ENCODE measurements at regions not wholly inside any gene's neighbourhood (a gene's known extent, or its start where the extent isn't known, plus 50 kb on each side); places are given as distances from the start of the nearest gene placed in this dataset.

DNA sequence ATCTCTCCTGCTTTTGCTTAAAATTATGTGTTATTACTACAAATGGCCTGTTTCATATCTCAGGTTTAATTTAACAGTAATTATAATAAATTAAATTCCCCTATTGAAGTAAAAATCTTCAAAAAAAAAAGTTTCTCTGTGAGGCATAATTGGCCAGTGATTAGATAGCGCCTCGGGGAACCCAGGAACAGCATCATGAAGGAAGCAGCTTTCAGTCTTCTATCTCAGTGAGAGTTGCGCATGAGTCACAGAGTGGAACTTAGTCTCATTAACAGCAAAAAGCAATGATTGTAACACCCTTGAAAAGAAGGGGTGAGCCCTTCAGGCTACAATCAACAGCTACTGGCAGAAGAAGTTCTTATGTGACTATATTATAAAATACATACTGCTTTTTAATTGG lies 506.2 kb upstream of the ZWINT start:
- TF ChIP-seq EZH2phosphoT487 (IDR thresholded peaks at IDR 0.05; ENCODE audit: low read depth): no peak
- TF ChIP-seq, protein P1, sequence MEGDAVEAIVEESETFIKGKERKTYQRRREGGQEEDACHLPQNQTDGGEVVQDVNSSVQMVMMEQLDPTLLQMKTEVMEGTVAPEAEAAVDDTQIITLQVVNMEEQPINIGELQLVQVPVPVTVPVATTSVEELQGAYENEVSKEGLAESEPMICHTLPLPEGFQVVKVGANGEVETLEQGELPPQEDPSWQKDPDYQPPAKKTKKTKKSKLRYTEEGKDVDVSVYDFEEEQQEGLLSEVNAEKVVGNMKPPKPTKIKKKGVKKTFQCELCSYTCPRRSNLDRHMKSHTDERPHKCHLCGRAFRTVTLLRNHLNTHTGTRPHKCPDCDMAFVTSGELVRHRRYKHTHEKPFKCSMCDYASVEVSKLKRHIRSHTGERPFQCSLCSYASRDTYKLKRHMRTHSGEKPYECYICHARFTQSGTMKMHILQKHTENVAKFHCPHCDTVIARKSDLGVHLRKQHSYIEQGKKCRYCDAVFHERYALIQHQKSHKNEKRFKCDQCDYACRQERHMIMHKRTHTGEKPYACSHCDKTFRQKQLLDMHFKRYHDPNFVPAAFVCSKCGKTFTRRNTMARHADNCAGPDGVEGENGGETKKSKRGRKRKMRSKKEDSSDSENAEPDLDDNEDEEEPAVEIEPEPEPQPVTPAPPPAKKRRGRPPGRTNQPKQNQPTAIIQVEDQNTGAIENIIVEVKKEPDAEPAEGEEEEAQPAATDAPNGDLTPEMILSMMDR (IDR thresholded peaks at IDR 0.05; ENCODE audit: low read depth, low read length): no peak

DNA sequence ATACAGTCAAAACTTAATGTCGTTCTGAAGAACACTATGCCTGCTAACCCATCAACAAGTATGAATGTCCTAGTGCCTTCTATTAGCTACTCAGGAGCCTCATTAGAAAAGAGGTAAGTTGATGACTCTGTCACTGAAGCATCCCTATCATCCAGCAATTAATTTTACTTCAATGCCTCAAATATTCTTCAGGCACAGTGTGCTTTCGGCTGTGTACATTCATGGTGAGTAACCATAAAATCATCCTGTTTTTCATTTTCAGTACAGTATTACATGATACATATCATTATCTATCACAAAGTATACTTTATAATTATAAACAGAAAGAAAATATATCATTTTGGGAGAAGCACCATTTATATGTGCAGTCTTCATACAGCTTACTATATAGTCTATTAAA lies 495.5 kb upstream of the ZWINT start:
- H3K9ac ChIP-seq (ENCODE audit: low read length): no peak overlapping the region
- H3K36me3 ChIP-seq (replicated peaks; ENCODE audit: low read depth, low read length): no peaks in the 10 kb centered on the region
- H2AFZ ChIP-seq (ENCODE audit: low read depth, low read length): no peak overlapping the region
- H3K4me3 ChIP-seq (ENCODE audit: low read length): no peak overlapping the region
- H3K9me3 ChIP-seq (ENCODE audit: insufficient read depth, low read length): no peaks in the 10 kb centered on the region
- no peaks in the 10 kb centered on the region for H3K4me1 ChIP-seq (ENCODE audit: low read length)
- no peak overlapping the region for H3K4me2 ChIP-seq (ENCODE audit: low read length)
- no peaks in the 10 kb centered on the region for H3K27me3 ChIP-seq (ENCODE audit: low read depth, low read length)
- no peak overlapping the region for H3K27ac ChIP-seq (ENCODE audit: low read length)
- no peaks in the 10 kb centered on the region for H4K20me1 ChIP-seq (ENCODE audit: insufficient read depth, low read length)
- H3K79me2 ChIP-seq (ENCODE audit: low read length): no peaks in the 10 kb centered on the region
- no peak for TF ChIP-seq EZH2phosphoT487 (IDR thresholded peaks at IDR 0.05; ENCODE audit: low read depth)
- TF ChIP-seq, protein P1 (IDR thresholded peaks at IDR 0.05; ENCODE audit: low read depth, low read length): no peak

More for the DNA sequence above, 506.2 kb upstream of the ZWINT start:
- Histone ChIP-seq H3K9ac (ENCODE audit: low read length) (no peak overlapping the region), H3K4me3 (ENCODE audit: low read length) (no peak overlapping the region), H2AFZ (ENCODE audit: low read depth, low read length) (no peak overlapping the region), H3K79me2 (ENCODE audit: low read length) (no peaks in the 10 kb centered on the region), H3K36me3 (replicated peaks; ENCODE audit: low read depth, low read length) (no peaks in the 10 kb centered on the region), H4K20me1 (ENCODE audit: insufficient read depth, low read length) (no peaks in the 10 kb centered on the region), H3K4me2 (ENCODE audit: low read length) (no peak overlapping the region), H3K27ac (ENCODE audit: low read length) (no peak overlapping the region), H3K4me1 (ENCODE audit: low read length) (no peaks in the 10 kb centered on the region), H3K9me3 (ENCODE audit: insufficient read depth, low read length) (no peaks in the 10 kb centered on the region), H3K27me3 (ENCODE audit: low read depth, low read length) (no peaks in the 10 kb centered on the region)

DNA sequence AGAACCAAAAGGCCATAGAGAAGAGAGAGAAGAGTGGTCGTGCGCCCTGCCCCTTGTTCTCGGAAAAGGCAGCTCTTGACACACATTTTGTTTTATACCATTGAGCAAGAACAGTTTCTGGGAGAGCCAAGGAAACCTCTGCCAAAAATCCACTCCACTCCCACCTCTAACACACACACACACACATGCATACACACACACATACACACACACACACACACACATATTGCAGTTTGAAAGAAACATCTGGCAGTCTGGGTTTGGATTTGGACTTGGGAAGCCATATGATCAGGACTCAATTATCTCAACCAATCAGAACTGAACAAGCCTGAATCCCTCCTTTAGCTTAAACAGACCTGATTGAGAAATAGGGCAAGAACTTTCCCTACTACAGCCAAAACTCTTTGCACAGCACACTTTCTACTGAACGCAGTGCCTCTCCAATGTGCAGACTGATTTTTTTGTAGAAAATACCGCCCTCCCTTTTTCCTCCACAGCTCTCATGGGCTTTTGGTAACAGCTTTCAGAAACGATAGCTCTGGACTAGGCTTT lies 484.0 kb upstream of the ZWINT start:
- H4K20me1 ChIP-seq (ENCODE audit: insufficient read depth, low read length): no peaks in the 10 kb centered on the region
- no peaks in the 10 kb centered on the region for H3K9me3 ChIP-seq (ENCODE audit: insufficient read depth, low read length)
- TF ChIP-seq EZH2phosphoT487 (IDR thresholded peaks at IDR 0.05; ENCODE audit: low read depth): no peak
- TF ChIP-seq, protein P1 (IDR thresholded peaks at IDR 0.05; ENCODE audit: low read depth, low read length): no peak
- no peak overlapping the region for H3K4me2 ChIP-seq (ENCODE audit: low read length)
- H3K4me1 ChIP-seq (ENCODE audit: low read length): no peaks in the 10 kb centered on the region
- no peaks in the 10 kb centered on the region for H3K79me2 ChIP-seq (ENCODE audit: low read length)
- H3K36me3 ChIP-seq (replicated peaks; ENCODE audit: low read depth, low read length): no peaks in the 10 kb centered on the region
- H3K27ac ChIP-seq (ENCODE audit: low read length): no peak overlapping the region
- no peak overlapping the region for H3K4me3 ChIP-seq (ENCODE audit: low read length)
- no peak overlapping the region for H3K9ac ChIP-seq (ENCODE audit: low read length)
- H2AFZ ChIP-seq (ENCODE audit: low read depth, low read length): no peak overlapping the region
- no peaks in the 10 kb centered on the region for H3K27me3 ChIP-seq (ENCODE audit: low read depth, low read length)

DNA sequence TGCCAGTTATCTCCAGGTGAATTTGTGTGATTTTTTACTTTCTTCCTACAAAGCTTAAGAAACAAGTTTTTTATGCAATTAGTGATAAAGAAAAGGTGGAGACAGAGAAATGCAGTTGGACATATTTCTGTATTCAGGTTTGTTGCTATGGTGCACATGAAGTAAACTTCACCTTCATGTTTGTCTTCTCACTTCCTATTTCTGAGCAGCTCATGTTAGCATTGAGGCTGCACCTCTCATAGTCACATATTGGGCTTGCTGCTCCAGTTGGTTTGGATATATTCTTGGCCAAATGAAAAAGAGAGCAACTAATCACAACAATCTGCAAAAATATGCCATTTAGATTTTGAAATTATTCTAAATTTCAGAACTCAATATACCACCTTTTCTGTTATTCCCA lies 475.6 kb upstream of the ZWINT start:
- Histone ChIP-seq H3K79me2 (ENCODE audit: low read length) (no peaks in the 10 kb centered on the region), H3K9ac (ENCODE audit: low read length) (no peak overlapping the region), H3K9me3 (ENCODE audit: insufficient read depth, low read length) (no peaks in the 10 kb centered on the region), H2AFZ (ENCODE audit: low read depth, low read length) (no peak overlapping the region), H3K36me3 (replicated peaks; ENCODE audit: low read depth, low read length) (no peaks in the 10 kb centered on the region), H3K27ac (ENCODE audit: low read length) (no peak overlapping the region), H3K27me3 (ENCODE audit: low read depth, low read length) (no peaks in the 10 kb centered on the region), H3K4me3 (ENCODE audit: low read length) (no peak overlapping the region), H4K20me1 (ENCODE audit: insufficient read depth, low read length) (no peaks in the 10 kb centered on the region), H3K4me1 (ENCODE audit: low read length) (no peaks in the 10 kb centered on the region), H3K4me2 (ENCODE audit: low read length) (no peak overlapping the region)
- TF ChIP-seq, protein P1 (IDR thresholded peaks at IDR 0.05; ENCODE audit: low read depth, low read length): no peak
- TF ChIP-seq EZH2phosphoT487 (IDR thresholded peaks at IDR 0.05; ENCODE audit: low read depth): no peak

Measured in OCI-LY3 (cell line).